HepG2 (cell line): ENCODE measurements at regions not wholly inside any gene's neighbourhood (a gene's known extent, or its start where the extent isn't known, plus 50 kb on each side); places are given as distances from the start of the nearest gene placed in this dataset.

ENCODE experiments used
- CHD2 ChIP-seq: IDR thresholded peaks from 2 replicates; pipeline ENCODE4 v1.6.1; 2011; ENCODE audit warnings: low read depth, low read length, improper control_type of control experiment
- GABPA ChIP-seq, 2 experiments: IDR thresholded peaks; 2 replicates each; pipeline ENCODE4 v1.6.1; 2011 to 2016; ENCODE audit warnings: low read depth in 2 of 2, low read length in 1 of 2, missing biosample characterization in 1 of 2, missing genetic modification characterization in 1 of 2
- TBP ChIP-seq: sonication (generic); formaldehyde crosslinking; IDR thresholded peaks from 2 replicates; pipeline ENCODE4 v1.5.0; 2020; ENCODE audit warnings: missing genetic modification reagents
- U2AF1 ChIP-seq: fragments of 200-400 bp; formaldehyde crosslinking; optimal IDR thresholded peaks from 2 replicates; pipeline ENCODE3; 2017; ENCODE audit warnings: mild to moderate bottlenecking, low read depth, low read length
- ZUFSP ChIP-seq: sonication (generic); formaldehyde crosslinking; IDR thresholded peaks from 2 replicates; pipeline ENCODE4 v1.9.0; 2021; ENCODE audit warnings: missing genetic modification reagents, mild to moderate bottlenecking, borderline replicate concordance
- TF ChIP-seq, protein P1 (sequence below): sonication (generic); formaldehyde crosslinking; IDR thresholded peaks from 2 replicates; pipeline ENCODE4 v1.4.0; 2020; ENCODE audit warnings: missing genetic modification reagents, borderline replicate concordance
- TF ChIP-seq, protein P2 (sequence below): sonication (generic); formaldehyde crosslinking; IDR thresholded peaks from 2 replicates; pipeline ENCODE4 v1.5.0; 2020; ENCODE audit warnings: mild to moderate bottlenecking, missing genetic modification reagents, moderate library complexity

DNA sequence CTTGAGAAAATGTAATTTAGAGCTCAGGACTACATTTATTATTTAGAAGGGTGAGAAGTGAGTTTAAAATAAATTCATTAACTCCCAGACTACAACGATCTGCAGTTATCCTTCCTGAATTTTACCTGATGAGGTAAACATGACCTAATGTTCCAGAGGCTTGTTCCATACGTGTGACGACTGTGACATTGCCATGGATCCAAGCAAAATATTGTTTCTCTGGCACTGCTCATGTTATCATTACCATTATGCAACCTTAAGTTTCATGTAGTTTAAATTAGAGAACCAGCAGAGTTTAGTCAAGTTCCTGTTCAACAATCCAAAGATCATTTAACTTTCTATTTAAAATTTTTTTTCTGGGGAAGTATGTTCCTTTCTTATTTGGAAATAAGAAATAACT, 279.6 kb downstream of the KLF5 start:
- TF ChIP-seq U2AF1 (no peak), CHD2 (no peak), TBP (CRISPR knock-in tag) (no peak), GABPA (IDR thresholded peaks at IDR 0.05; ENCODE audit: low read depth, low read length) (no peak), GABPA (CRISPR knock-in tag; IDR thresholded peaks at IDR 0.05; ENCODE audit: low read depth) (no peak), ZUFSP (CRISPR knock-in tag) (no peak)
- TF ChIP-seq, protein P1, sequence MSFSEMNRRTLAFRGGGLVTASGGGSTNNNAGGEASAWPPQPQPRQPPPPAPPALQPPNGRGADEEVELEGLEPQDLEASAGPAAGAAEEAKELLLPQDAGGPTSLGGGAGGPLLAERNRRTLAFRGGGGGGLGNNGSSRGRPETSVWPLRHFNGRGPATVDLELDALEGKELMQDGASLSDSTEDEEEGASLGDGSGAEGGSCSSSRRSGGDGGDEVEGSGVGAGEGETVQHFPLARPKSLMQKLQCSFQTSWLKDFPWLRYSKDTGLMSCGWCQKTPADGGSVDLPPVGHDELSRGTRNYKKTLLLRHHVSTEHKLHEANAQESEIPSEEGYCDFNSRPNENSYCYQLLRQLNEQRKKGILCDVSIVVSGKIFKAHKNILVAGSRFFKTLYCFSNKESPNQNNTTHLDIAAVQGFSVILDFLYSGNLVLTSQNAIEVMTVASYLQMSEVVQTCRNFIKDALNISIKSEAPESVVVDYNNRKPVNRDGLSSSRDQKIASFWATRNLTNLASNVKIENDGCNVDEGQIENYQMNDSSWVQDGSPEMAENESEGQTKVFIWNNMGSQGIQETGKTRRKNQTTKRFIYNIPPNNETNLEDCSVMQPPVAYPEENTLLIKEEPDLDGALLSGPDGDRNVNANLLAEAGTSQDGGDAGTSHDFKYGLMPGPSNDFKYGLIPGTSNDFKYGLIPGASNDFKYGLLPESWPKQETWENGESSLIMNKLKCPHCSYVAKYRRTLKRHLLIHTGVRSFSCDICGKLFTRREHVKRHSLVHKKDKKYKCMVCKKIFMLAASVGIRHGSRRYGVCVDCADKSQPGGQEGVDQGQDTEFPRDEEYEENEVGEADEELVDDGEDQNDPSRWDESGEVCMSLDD, result no peak
- TF ChIP-seq, protein P2, sequence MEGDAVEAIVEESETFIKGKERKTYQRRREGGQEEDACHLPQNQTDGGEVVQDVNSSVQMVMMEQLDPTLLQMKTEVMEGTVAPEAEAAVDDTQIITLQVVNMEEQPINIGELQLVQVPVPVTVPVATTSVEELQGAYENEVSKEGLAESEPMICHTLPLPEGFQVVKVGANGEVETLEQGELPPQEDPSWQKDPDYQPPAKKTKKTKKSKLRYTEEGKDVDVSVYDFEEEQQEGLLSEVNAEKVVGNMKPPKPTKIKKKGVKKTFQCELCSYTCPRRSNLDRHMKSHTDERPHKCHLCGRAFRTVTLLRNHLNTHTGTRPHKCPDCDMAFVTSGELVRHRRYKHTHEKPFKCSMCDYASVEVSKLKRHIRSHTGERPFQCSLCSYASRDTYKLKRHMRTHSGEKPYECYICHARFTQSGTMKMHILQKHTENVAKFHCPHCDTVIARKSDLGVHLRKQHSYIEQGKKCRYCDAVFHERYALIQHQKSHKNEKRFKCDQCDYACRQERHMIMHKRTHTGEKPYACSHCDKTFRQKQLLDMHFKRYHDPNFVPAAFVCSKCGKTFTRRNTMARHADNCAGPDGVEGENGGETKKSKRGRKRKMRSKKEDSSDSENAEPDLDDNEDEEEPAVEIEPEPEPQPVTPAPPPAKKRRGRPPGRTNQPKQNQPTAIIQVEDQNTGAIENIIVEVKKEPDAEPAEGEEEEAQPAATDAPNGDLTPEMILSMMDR (CRISPR knock-in tag), result no peak
